HPDE6-E6E7 (cell line): ENCODE measurements at regions not wholly inside any gene's neighbourhood (a gene's known extent, or its start where the extent isn't known, plus 50 kb on each side); places are given as distances from the start of the nearest gene placed in this dataset.
A peak's percentile ranks its signal among the peaks of the same experiment; 100 is the strongest.

Experiments
- DNase-seq: peaks from one replicate; pipeline ENCODE4 v3.0.0; 2011; ENCODE audit warnings: missing footprints; ENCODE audit errors: extremely low spot score

DNA sequence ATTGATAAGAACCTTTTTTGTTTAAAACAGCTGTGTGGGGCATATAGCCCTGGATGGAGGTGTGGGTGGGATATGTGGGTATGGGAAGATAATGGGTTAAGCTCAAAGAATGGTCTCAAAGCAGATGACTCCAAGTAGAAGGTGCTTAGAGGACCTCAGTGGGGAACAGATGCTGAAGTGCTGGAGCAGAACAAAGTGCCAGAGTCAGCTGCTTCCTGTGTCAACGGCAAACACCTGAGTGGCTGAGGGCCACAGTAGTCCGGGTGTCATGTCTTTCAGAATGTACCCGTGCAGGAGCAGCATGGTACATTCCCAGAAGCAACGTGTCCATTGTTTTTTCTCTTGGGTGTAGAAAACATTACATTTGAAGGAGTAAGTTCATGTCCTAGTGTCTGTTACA lies 210.6 kb downstream of the CCNG2 start:
- DNase-seq, result no peak

DNA sequence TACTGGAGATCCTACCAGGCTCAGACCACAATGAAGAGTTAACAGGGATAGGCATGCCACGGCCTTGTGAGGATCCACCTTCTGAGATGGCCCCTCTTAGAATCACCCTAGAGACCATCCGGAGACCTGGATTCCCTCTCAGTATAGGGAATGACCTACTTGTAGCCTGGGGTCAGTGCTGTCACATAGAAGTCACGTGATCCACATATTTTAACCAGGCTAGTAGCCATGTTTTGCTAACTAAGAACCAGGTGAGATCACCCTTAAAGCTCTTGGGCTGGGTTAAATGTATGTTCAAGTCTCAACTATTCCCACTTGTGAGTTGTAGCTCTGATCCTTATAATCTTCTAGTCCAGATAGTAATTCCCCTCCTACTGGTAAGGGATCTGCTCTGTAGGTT lies 215.4 kb downstream of the CCNG2 start:
- no peak for DNase-seq

DNA sequence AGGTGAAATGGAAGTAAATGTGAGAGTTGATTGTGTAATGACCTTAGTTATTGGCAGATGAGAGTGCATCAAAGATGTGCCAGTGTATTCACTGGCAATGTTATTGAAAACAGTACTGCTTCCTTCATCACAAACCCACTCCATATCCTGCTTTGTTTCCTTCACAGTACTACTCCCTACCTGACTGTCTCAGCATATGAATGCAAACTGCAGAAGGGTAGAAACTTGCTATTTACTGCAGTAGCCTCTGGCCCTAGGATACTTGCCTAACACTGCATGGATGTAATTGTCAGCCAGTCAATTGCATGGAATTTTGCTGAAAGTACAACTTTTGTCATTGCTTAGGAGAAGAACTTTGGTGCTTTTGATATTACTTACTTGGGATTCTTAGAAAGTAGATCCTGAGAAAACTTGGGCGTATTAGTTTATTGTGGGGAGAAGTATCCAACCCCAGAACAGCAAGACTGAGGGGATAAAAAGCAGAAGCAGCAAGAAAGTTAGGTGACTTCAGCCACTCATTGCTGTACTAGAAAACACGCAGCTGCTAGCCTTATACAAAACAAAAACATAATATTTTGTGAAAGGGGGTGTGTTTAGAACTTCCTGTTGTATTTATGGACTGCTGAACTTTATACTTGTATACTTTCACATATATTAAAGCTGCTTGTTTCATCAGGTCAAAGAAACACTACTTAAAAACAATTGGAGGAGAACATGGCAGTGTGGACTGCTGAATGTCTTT lies 219.0 kb downstream of the CCNG2 start:
- DNase-seq, result no peak

DNA sequence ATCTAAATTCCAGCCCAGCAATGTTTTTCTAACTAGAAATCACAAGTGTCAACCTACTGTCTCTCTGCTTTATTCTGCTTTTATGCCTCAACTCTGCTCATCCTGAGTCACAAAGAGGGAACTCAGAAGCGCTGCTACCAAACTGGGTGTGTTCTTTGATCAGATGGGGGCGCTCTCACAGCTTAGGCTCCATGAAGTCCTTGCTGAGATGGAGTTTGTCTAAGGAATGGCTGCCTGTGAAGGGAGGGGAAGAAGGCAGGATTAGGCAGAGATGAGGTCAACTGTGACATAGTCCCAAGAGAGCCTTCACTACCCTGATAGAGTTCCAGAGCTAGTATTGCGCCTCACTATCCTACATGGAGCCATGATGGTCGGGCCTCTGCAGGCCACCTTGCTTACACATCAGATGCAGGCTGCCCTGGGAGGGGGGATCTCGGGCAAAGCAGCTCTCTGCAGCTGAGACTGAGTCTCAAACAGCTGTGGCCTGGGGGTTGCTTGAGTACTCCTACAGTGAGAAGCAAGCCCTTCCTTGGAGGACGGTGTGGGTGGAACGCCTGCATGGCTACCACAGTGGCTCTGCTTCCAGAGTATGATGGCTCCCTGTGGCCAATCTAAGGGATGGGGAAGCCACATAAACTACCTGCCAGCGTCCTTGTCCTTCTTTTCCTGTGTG lies 219.9 kb downstream of the CCNG2 start:
- DNase-seq, result no peak

DNA sequence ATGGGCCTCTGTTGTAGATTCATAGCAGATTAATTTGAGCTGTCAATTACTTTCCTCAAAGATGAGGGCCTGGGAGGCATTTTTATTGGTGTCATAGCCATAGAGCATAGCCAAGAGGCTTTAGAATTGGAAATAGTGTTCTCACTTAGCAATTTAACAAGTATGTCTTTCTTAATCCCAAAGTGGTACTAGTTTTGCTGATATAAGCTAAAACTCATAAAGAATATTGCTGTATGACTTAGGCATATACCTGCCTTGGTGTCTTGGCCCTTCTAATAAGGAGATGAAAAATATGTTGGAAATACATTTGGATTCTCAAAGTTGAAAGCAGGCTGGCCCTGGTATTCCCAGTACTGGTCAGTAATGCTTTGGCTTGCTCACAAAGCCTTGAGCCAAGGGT lies 221.5 kb upstream of the CXCL13 start:
- DNase-seq, result no peak

DNA sequence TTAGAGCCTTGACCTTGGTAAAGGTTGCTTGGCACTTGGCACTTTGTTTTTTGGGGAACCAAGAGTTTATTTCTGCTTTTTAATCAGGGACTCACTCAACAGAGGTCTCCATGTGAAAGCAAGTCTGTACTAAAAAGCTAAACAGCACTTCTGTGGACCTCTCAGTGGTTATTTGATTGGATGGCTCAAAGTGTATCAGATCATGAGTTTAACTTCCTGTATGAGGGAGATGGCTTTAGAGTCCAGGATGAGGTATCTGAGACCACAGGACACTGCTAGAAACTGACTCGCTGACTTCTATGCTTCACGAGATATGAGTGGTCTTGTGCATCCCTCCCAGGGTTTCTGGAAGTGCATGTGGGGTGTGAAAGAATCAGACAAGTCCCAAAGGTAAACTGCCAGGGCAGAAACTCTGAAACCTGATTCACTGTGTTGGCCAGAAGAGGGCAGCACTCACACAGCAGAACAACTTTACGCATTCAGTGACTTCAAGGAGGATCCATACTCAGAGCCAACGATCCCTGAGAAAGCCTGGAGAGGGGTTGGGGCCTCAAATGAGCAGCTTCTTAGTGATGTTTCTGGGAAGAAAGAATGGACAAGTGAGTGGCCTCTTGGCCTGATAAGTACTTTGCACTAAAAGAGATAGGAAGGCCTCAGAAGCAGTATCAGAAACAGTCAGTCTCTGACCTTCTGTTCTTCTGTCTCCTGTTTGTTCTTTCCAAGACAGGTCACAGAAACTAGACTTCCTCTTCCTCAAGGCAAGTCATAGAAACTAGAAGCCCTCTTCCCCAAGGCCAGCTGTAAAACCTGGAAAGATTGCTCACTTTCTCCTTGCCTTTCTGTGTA lies 220.3 kb upstream of the CXCL13 start:
- peak; percentile 64 for DNase-seq

DNA sequence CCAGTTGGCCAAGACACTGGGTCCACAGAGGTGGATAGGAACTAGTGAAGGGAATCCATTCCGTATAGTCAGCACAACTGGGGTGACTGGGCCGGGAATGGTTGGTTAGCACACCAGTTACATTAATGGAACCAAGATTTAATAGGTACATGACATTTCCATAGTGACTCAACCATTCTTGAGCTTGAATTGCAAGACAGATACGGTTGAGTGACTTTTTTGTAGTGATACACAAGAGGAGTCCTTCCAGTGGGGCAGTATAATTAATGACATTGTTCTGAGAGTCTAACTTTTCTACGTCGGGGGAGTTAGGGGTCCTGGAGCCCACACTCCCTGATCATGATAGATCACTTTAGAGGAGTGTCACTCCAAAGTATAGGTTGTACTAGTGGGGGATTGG lies 211.6 kb upstream of the CXCL13 start:
- no peak for DNase-seq

DNA sequence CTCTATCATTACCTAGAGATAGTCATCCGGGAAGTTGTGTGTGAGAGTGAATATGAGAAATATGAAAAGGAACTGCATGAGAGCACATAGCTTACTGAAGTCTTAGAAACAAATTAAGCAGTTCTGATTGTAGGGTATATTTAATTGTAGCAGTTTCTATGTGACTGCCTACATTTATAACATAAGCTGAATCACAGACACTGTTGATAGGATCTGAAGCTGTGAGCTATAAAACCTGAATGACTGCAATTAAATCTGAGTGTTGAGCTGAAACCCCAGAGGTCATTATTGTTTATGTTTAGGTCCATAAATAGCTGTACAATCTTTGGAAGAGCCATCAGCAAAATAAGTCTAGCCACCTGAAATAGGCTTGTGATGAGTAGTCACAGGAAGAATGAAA lies 210.1 kb upstream of the CXCL13 start:
- DNase-seq, result no peak

DNA sequence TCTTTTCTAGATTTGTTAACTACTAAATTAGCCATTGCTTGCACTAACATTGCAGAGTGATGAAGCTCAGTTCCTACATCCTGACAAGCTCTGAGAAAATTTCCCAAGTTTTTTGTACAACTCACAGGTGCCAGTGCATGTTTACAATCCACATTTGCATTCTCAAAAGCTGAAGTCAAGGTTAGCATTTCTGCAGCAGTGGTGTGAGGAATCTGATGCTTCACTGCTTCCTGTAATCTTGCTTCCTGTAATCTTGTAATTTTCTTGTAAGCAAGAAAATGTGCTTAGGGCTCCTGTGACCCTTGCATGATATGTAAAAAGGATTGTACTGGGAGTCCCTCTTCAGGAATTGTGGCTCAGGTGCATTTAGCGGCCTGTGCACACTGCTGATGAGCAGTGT lies 207.4 kb upstream of the CXCL13 start:
- DNase-seq, result no peak

DNA sequence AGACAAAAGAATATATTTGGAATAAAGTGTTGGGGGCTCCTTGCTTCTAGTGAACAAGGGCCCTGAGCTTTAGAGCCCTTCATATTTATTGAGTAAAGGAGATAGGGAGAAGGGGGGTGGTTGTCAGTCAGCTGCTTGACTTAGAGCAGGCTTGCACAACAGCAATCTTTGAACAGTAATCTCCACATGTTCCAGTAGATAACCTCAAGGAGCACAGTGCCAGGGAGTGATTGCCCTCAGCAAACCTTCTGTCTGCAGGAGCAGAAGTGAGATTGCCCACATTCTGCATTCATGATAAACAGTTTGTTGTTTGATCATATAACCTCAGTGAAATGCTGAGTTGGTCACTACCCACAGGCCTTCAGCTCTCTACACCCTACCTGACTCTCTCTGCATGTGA lies 205.8 kb upstream of the CXCL13 start:
- DNase-seq, result no peak

DNA sequence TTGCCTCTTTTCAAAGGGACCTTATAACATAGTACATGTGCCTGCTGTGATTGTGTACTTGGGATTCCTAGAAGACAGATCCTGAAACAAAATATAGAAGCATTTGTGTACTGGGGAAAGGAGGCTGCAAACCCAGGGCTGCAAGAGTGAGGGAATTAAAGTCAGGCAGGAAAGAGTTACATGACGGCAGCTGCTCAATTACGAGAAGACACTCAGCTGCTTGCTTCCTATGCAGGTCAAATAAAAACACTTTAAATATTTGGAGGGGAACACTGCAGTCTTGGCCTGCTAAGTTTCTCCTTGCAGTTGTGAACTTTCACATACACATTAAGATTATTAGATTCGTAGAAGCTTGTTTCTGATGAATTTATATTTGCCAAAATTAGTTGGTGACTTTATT lies 191.9 kb upstream of the CXCL13 start:
- DNase-seq, result no peak

DNA sequence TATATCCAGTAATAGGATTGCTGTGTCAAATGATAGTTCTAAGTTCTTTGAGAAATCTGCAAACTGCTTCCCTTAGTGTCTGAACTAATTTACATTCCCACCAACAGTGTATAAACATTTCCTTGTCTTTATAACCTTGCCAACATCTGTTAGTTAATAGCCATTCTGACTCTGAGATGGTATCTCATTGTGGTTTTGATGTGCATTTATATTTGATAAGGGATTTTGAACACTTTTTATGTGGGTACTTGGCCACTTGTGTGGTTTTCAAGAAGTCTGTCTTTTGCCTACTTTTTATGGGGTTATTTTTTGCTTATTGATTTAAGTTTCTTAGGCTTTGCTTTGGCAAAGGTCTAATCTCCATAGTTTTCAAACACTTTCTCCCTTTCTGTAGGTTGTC lies 189.9 kb upstream of the CXCL13 start:
- no peak for DNase-seq

DNA sequence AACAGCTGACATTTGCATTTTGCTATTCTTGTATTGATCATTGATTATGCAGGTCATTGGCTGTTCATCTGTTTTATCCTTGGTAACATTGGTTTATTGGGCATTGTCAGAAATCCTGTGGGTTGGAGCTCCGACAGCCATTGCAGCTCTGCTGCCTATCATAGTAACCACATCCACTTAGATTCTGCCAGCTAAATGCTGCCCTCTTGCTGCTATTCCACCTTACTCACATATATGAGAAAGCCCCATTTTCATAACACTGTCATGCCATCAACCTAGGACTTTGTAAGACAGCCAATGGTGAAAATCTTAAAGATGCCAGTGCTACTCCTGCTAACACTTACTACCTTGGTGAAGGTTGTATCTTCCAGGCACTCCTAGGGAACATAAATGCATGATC lies 187.3 kb upstream of the CXCL13 start:
- DNase-seq, result peak; percentile 15

DNA sequence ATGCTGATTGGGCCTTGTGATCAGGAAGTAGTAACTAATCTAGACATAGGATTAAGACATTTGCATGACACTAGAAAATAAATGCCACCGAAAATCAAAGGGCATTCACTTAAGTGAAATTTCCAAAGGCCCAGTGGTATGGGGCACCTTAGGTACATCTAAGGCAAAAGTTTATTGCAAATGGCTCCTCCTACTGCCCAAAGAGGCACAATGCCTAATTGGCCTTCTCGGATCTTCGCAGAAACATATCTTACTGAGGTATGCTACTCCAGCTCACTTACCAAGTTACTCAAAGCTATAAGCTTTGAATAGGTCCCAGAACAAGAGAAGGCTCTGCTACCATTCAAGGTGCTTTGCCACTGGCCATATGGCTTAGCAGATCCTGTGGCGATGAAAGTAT lies 174.8 kb upstream of the CXCL13 start:
- DNase-seq, result no peak

DNA sequence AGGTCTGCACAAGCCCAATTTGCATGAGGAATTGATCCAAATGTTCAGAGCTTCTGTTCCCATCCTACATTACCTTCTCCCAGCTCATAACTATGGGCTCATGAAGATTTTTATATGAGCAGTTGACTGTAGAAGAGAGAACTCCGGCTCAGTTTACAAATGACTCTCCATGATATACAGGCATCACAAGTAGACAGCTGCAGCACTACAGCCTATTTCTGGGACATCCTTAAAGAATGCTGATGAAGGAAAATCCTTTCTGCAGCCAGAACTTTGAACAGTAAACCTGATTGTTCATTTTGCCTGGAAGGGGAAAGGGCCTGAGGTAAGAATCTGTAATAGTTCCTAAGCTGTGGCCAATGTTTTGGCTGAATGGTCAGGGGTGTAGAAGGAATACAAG lies 174.1 kb upstream of the CXCL13 start:
- DNase-seq, result no peak

DNA sequence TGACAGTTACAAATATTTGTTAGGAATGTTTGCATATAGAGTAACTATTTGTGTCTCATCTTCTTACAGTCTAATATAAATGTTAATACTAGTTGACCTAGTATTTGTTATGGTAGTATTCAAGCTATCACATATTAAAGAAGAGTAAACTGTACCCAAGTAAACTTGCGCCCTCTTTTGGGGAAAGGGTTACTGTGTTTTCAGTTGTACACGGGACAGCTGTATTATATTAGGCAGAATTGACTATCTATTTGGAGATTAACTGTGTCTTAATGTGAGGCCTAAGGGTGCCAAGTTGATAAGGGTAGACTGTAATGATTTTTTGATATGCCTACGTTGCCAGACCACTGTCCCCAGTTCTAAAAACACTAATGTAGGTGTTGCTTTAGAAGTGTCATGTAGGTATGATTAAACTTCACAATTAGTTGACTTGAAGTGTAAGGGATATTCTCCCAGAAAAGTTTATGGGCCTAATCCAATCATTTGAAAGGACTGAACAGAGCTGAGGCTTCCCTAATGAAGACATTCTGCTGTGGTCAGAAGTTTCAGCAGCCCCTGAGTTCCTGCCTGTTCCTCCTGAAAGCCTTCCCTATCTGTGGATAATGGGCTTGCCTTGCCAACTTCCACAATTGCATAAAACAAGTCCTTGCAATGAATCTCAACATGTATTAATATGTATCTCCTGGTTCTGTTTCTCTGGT lies 172.8 kb upstream of the CXCL13 start:
- DNase-seq, result no peak

DNA sequence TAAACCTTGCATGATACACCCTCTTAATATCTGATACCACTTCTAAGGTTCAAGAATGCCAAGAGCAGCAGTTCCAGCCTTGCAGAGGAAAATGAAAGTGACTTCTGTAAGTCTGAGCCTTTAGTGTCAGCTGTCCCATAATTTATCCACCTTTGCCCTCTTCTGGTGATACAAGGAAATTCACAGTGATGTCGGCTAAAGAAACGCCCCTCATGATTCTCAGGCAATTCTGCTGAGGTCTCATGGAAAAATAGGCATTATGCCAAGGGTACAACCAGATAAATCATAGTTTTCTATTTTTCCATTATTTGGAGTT lies 172.2 kb upstream of the CXCL13 start:
- peak; percentile 46 for DNase-seq

DNA sequence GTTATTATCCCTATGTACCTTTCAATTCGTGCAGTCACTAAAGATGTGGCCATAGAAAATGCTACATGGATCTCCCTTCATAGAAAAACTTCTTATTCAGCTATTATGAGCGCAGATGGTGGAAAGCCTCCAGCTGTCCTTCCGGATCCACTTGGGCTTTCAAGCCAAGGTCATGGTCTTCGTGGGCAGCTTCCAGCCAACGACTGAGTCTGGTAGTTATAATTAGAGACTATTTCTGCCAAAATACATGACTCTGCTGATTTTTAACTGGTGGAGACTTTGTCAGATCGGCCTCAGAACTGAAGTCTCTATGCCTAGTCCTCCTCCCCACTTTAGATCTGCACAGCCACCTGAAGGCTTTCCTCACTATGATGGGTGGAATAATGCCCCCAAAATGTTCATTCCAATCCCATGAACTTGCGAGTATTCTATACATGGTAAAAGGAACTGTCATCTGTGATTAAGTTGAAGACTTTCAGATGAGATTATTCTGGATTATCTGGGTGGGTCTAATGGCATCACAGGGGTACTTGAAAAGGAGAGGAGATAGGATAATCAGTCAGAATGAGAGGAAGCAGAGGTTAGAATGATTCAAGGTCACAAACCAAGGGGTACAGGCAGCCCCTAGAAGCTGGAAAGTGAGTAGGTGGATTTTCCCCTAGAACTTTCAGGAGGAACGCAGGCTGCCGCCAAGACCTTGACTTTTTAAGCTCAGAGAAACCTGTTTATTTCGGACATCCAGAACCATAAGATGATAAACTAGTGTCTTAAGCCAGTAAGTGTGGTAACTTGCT lies 171.1 kb upstream of the CXCL13 start:
- no peak for DNase-seq

DNA sequence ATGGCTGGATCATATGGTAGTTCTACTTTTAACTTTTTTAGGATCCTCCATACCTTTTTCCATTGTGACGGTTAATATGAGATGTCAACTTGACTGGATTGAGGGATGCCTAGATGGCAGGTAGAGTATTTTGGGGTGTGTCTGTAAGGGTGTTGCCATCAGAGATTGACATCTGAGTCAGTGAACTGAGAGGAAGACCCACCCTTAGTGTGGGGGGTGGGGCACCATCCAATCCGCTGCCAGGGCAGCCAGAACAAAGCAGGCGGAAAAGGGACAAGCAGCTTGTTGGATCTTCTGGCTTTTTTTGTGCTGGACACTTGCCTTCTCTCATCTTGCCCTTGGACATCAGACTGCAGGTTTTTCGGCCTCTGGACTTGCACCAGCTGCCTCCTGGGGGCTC lies 168.5 kb upstream of the CXCL13 start:
- no peak for DNase-seq

DNA sequence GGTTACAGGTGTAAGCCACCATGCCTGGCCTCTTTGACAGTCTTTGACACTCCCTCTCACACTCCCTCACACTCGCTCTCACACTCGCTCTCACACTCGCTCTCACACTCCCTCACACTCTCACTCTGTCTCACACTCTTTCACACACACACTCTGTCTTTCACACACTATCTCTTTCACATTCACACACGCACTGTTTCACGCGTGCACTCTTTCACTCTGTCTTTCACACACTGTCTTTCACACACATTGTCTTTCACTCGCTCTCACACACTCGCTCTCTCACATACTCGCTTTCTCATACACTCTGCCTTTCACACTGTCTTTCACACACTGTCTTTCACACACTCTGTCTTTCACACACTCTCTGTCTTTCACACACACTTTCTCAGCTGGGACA lies 167.1 kb upstream of the CXCL13 start:
- no peak for DNase-seq

DNA sequence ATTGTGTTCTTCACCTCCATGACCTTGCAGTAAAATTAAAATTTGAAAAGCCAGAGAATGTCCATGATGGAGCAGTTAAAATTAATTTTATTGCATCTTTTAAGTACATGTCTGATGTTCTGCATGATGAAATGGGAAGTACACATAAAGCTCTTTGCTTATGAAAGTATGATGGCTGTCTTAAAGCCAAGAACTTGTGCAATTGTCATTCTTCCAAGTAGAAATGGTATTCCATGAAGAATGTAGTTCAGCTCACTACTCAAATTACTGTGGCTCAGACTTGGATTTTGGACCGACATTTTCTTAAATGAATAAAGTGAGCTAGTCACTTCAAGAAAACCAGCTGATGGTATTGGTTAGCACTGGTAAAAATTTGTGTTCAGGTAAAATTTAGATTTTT lies 161.7 kb upstream of the CXCL13 start:
- DNase-seq, result no peak

DNA sequence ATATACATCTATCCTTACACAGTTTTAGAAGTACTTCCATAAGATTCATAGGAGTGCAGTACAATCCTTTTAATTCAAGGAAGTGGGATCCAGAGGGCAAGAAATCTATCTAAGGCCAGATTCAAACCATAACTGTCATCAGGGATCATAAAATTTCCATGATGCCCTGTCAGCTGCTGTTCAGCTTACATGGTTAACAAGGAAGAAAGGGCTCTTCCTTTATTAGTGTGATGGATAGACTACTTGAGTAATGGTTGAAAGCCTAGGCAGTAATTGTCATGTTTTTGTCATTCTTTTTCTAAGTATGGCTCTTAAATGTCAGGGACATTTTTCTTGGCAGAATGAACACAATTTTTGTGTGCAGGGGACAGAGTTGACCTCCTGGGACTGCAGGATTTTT lies 159.8 kb upstream of the CXCL13 start:
- DNase-seq, result no peak
